ENCODE measurements at regions not wholly inside any gene's neighbourhood (a gene's known extent, or its start where the extent isn't known, plus 50 kb on each side); places are given as distances from the start of the nearest gene placed in this dataset.

GRCh38 chr2:119059287-119059686 lies 99.3 kb downstream of the C1QL2 start:
- no peak for DNase-seq (ENCODE audit: low read depth)
- H3K4me3 ChIP-seq (ENCODE audit: control insufficient read depth, low read depth, low read length) = no peak overlapping the region
- no peak for TF ChIP-seq CTCF (conservative IDR thresholded peaks at IDR 0.05; ENCODE audit: control insufficient read depth, insufficient read depth, low read depth, low read length)

GRCh38 chr2:119053700-119054436 lies 104.7 kb downstream of the C1QL2 start:
- H3K4me3 ChIP-seq (ENCODE audit: control insufficient read depth, low read depth, low read length) = no peak overlapping the region
- TF ChIP-seq CTCF (conservative IDR thresholded peaks at IDR 0.05; ENCODE audit: control insufficient read depth, insufficient read depth, low read depth, low read length) = no peak
- DNase-seq (ENCODE audit: low read depth) = no peak

GRCh38 chr2:119051263-119051662 lies 107.3 kb downstream of the C1QL2 start:
- no peak overlapping the region for H3K4me3 ChIP-seq (ENCODE audit: control insufficient read depth, low read depth, low read length)
- TF ChIP-seq CTCF (conservative IDR thresholded peaks at IDR 0.05; ENCODE audit: control insufficient read depth, insufficient read depth, low read depth, low read length) = no peak
- DNase-seq (ENCODE audit: low read depth) = no peak

- TF ChIP-seq CTCF (conservative IDR thresholded peaks at IDR 0.05; ENCODE audit: control insufficient read depth, insufficient read depth, low read depth, low read length) = no peak
- no peak overlapping the region for H3K4me3 ChIP-seq (ENCODE audit: control insufficient read depth, low read depth, low read length)
- no peak for DNase-seq (ENCODE audit: low read depth)
These were observed 108.1 kb downstream of the MARCO start for GRCh38 chr2:119049968-119050704.
